ENCODE measurements at regions not wholly inside any gene's neighbourhood (a gene's known extent, or its start where the extent isn't known, plus 50 kb on each side); places are given as distances from the start of the nearest gene placed in this dataset.

- H3K36me3 ChIP-seq (ENCODE audit: control insufficient read depth in 1 of 2, insufficient read depth in 2 of 2, low read length in 2 of 2), result no peaks in the 10 kb centered on the region
- H3K4me2 ChIP-seq (ENCODE audit: low read length), result no peak overlapping the region
- H3K4me3 ChIP-seq (replicated peaks in 1 of 2; ENCODE audit: low read depth in 1 of 2, low read length in 2 of 2), result no peak overlapping the region
- H3K79me2 ChIP-seq (ENCODE audit: insufficient read depth, low read length), result no peaks in the 10 kb centered on the region
- CTCF ChIA-PET, result no interaction called here
- no peaks in the 10 kb centered on the region for H4K20me1 ChIP-seq (ENCODE audit: insufficient read depth)
- DNase-seq (ENCODE audit: low read depth, low spot score) (no peak), ATAC-seq (no peak)
- no peaks in the 10 kb centered on the region for H3K27me3 ChIP-seq (ENCODE audit: insufficient read depth, low read length)
- no peaks in the 10 kb centered on the region for H3K4me1 ChIP-seq (ENCODE audit: control insufficient read depth in 1 of 2, insufficient read depth in 2 of 2, low read length in 2 of 2)
- no peaks in the 10 kb centered on the region for H3K9me2 ChIP-seq (ENCODE audit: insufficient read depth)
- H2AFZ ChIP-seq (ENCODE audit: low read depth, low read length, poor library complexity, severe bottlenecking), result no peak overlapping the region
- RAD21 ChIA-PET (ENCODE audit: low non-redundant PET in 1 of 2, low total read pairs in 2 of 2, uncharacterized antibody in 2 of 2, unreplicated experiment in 2 of 2), result no interaction called here
- H3K9ac ChIP-seq (ENCODE audit: low read length), result no peak overlapping the region
- no peak overlapping the region for H3K27ac ChIP-seq (ENCODE audit: low read depth, low read length)
- POLR2A ChIA-PET, result no interaction called here
- BruUV-seq (replicated peaks), result no TSS peak
- intact Hi-C loops (cut with micrococcal nuclease), result no loop called here
- peaks cover 5 to 21% of the 10 kb centered on the region in 2 experiments; a peak in 2 of 4 replicates for H3K9me3 ChIP-seq (ENCODE audit: control insufficient read depth in 1 of 2, insufficient read depth in 1 of 2, low read depth in 1 of 2, low read length in 2 of 2)
- TF ChIP-seq ZBTB33 (IDR thresholded peaks at IDR 0.05; ENCODE audit: extremely low read depth, insufficient replicate concordance, low read length) (no peak), EZH2 (IDR thresholded peaks at IDR 0.05) (no peak), FOSL1 (IDR thresholded peaks at IDR 0.05; ENCODE audit: low read depth) (no peak), CEBPB (IDR thresholded peaks at IDR 0.05; ENCODE audit: low read depth) (no peak), TCF7L2 (IDR thresholded peaks at IDR 0.05; ENCODE audit: borderline replicate concordance, extremely low read depth, insufficient read depth, insufficient read length) (no peak), EGR1 (IDR thresholded peaks at IDR 0.05; ENCODE audit: low read depth) (no peak), ZNF274 (IDR thresholded peaks at IDR 0.05; ENCODE audit: low read depth, low read length) (no peak)
- TF ChIP-seq, protein P1, sequence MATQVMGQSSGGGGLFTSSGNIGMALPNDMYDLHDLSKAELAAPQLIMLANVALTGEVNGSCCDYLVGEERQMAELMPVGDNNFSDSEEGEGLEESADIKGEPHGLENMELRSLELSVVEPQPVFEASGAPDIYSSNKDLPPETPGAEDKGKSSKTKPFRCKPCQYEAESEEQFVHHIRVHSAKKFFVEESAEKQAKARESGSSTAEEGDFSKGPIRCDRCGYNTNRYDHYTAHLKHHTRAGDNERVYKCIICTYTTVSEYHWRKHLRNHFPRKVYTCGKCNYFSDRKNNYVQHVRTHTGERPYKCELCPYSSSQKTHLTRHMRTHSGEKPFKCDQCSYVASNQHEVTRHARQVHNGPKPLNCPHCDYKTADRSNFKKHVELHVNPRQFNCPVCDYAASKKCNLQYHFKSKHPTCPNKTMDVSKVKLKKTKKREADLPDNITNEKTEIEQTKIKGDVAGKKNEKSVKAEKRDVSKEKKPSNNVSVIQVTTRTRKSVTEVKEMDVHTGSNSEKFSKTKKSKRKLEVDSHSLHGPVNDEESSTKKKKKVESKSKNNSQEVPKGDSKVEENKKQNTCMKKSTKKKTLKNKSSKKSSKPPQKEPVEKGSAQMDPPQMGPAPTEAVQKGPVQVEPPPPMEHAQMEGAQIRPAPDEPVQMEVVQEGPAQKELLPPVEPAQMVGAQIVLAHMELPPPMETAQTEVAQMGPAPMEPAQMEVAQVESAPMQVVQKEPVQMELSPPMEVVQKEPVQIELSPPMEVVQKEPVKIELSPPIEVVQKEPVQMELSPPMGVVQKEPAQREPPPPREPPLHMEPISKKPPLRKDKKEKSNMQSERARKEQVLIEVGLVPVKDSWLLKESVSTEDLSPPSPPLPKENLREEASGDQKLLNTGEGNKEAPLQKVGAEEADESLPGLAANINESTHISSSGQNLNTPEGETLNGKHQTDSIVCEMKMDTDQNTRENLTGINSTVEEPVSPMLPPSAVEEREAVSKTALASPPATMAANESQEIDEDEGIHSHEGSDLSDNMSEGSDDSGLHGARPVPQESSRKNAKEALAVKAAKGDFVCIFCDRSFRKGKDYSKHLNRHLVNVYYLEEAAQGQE (IDR thresholded peaks at IDR 0.05; ENCODE audit: low read depth), result no peak
- TF ChIP-seq, protein P2, sequence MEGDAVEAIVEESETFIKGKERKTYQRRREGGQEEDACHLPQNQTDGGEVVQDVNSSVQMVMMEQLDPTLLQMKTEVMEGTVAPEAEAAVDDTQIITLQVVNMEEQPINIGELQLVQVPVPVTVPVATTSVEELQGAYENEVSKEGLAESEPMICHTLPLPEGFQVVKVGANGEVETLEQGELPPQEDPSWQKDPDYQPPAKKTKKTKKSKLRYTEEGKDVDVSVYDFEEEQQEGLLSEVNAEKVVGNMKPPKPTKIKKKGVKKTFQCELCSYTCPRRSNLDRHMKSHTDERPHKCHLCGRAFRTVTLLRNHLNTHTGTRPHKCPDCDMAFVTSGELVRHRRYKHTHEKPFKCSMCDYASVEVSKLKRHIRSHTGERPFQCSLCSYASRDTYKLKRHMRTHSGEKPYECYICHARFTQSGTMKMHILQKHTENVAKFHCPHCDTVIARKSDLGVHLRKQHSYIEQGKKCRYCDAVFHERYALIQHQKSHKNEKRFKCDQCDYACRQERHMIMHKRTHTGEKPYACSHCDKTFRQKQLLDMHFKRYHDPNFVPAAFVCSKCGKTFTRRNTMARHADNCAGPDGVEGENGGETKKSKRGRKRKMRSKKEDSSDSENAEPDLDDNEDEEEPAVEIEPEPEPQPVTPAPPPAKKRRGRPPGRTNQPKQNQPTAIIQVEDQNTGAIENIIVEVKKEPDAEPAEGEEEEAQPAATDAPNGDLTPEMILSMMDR (IDR thresholded peaks at IDR 0.05 in 2 of 3, conservative IDR thresholded peaks at IDR 0.05 in 1 of 3; ENCODE audit: borderline replicate concordance in 1 of 3, insufficient read depth in 1 of 3, low read depth in 2 of 3, low read length in 2 of 3), result no peak
Observed at GRCh38 chr18:44545359-44545985, 135.2 kb upstream of the SETBP1 start.

All from HCT116 (cell line).